Fibroblast of lung (primary cell): ENCODE measurements at regions not wholly inside any gene's neighbourhood (a gene's known extent, or its start where the extent isn't known, plus 50 kb on each side); places are given as distances from the start of the nearest gene placed in this dataset.

Experiments
- DNase-seq, 2 donors: peaks; one replicate each; pipeline versions ENCODE4 v3.0.0 to v3.0.0-alpha.2; 2010; ENCODE audit warnings: low read depth in 2 of 2
- H2AFZ ChIP-seq: 2 replicates; pipeline ENCODE4 v1.5.1; 2012; ENCODE audit warnings: low read length, control low read depth, inconsistent platforms
- H3K27ac ChIP-seq: 2 replicates; pipeline ENCODE4 v1.5.1; 2011; ENCODE audit warnings: low read length, control low read depth; ENCODE audit not compliant: insufficient read depth
- H3K27me3 ChIP-seq: 2 replicates; pipeline ENCODE4 v1.5.1; 2011; ENCODE audit warnings: mild to moderate bottlenecking, low read length; ENCODE audit not compliant: control insufficient read depth, insufficient read depth
- H3K36me3 ChIP-seq: 2 replicates; pipeline ENCODE4 v1.5.1; 2011; ENCODE audit warnings: low read length; ENCODE audit not compliant: control insufficient read depth, insufficient read depth
- H3K4me1 ChIP-seq: 2 replicates; pipeline ENCODE4 v1.5.1; 2011; ENCODE audit warnings: low read length; ENCODE audit not compliant: control insufficient read depth, insufficient read depth; ENCODE audit errors: extremely low read depth
- H3K4me2 ChIP-seq: 2 replicates; pipeline ENCODE4 v1.5.1; 2011; ENCODE audit warnings: low read length, control low read depth; ENCODE audit not compliant: insufficient read depth; ENCODE audit errors: extremely low read depth
- H3K4me3 ChIP-seq, 4 experiments: fragments of 200-600 bp in 1 of 4; sonication (generic) in 1 of 4; replicated peaks in 1 of 4; 2 replicates each; pipeline ENCODE4 v1.5.1; 2011 to 2016; ENCODE audit warnings: low read length in 4 of 4, low read depth in 3 of 4, mild to moderate bottlenecking in 3 of 4, control low read depth in 2 of 4, inconsistent platforms in 1 of 4, mixed read lengths in 1 of 4; ENCODE audit not compliant: insufficient read depth in 1 of 4; ENCODE audit errors: control extremely low read depth in 1 of 4
- H3K79me2 ChIP-seq: 2 replicates; pipeline ENCODE4 v1.5.1; 2012; ENCODE audit warnings: mild to moderate bottlenecking, low read length, inconsistent platforms; ENCODE audit not compliant: control insufficient read depth, insufficient read depth
- H3K9ac ChIP-seq: 2 replicates; pipeline ENCODE4 v1.5.1; 2011; ENCODE audit warnings: mild to moderate bottlenecking, low read length, control low read depth; ENCODE audit not compliant: insufficient read depth
- H3K9me3 ChIP-seq: 2 replicates; pipeline ENCODE4 v1.5.1; 2012; ENCODE audit warnings: low read depth, low read length; ENCODE audit not compliant: control insufficient read depth, insufficient read depth
- H4K20me1 ChIP-seq: 2 replicates; pipeline ENCODE4 v1.5.1; 2011; ENCODE audit warnings: low read length; ENCODE audit not compliant: control insufficient read depth, insufficient read depth; ENCODE audit errors: extremely low read depth
- CTCF ChIP-seq, 2 donors: IDR thresholded peaks in 1 of 2; conservative IDR thresholded peaks in 1 of 2; 1 replicate in 1 of 2; 2 replicates in 1 of 2; pipeline ENCODE4 v1.5.1; 2011 to 2012; ENCODE audit warnings: low read length in 2 of 2, control low read depth in 1 of 2, inconsistent platforms in 1 of 2, low read depth in 1 of 2, mild to moderate bottlenecking in 1 of 2
- EZH2 ChIP-seq: IDR thresholded peaks from 2 replicates; pipeline ENCODE4 v1.5.1; 2012; ENCODE audit warnings: low read length, control low read depth, mild to moderate bottlenecking; ENCODE audit errors: missing control alignments

- Histone ChIP-seq H3K4me3 (no peak overlapping the region), H2AFZ (no peak overlapping the region), H3K27me3 (no peaks in the 10 kb centered on the region), H3K4me1 (no peaks in the 10 kb centered on the region), H3K9ac (no peak overlapping the region), H4K20me1 (no peaks in the 10 kb centered on the region), H3K4me2 (no peak overlapping the region), H3K36me3 (no peaks in the 10 kb centered on the region), H3K27ac (no peak overlapping the region), H3K9me3 (no peaks in the 10 kb centered on the region), H3K79me2 (no peaks in the 10 kb centered on the region)
- TF ChIP-seq EZH2 (no peak), CTCF (conservative IDR thresholded peaks at IDR 0.05 in 1 of 2, IDR thresholded peaks at IDR 0.05 in 1 of 2; ENCODE audit: low read depth in 1 of 2, low read length in 2 of 2) (peak; percentile 16 to 39)
- peak in 1 of 2 donors; percentile 62 for DNase-seq
These were observed 73.4 kb upstream of the EDNRA start for GRCh38 chr4:147407261-147408045.

- Histone ChIP-seq H3K79me2 (no peaks in the 10 kb centered on the region), H3K4me1 (no peaks in the 10 kb centered on the region), H4K20me1 (no peaks in the 10 kb centered on the region), H3K4me3 (no peak overlapping the region), H2AFZ (no peak overlapping the region), H3K36me3 (no peaks in the 10 kb centered on the region), H3K4me2 (no peak overlapping the region), H3K27me3 (no peaks in the 10 kb centered on the region), H3K9me3 (no peaks in the 10 kb centered on the region), H3K27ac (no peak overlapping the region), H3K9ac (no peak overlapping the region)
- no peak for DNase-seq
- TF ChIP-seq CTCF (conservative IDR thresholded peaks at IDR 0.05 in 1 of 2, IDR thresholded peaks at IDR 0.05 in 1 of 2; ENCODE audit: low read depth in 1 of 2, low read length in 2 of 2) = no peak
- no peak for TF ChIP-seq EZH2
These were observed 72.7 kb upstream of the EDNRA start for GRCh38 chr4:147408189-147408588.

GRCh38 chr4:147409350-147409749 lies 71.5 kb upstream of the EDNRA start:
- Histone ChIP-seq H3K9ac (no peak overlapping the region), H3K4me3 (no peak overlapping the region), H4K20me1 (no peaks in the 10 kb centered on the region), H3K36me3 (no peaks in the 10 kb centered on the region), H3K4me2 (no peak overlapping the region), H2AFZ (no peak overlapping the region), H3K4me1 (no peaks in the 10 kb centered on the region), H3K27ac (no peak overlapping the region), H3K79me2 (no peaks in the 10 kb centered on the region), H3K9me3 (no peaks in the 10 kb centered on the region), H3K27me3 (no peaks in the 10 kb centered on the region)
- peak; percentile 19 to 82 for DNase-seq
- TF ChIP-seq EZH2 (no peak), CTCF (conservative IDR thresholded peaks at IDR 0.05 in 1 of 2, IDR thresholded peaks at IDR 0.05 in 1 of 2; ENCODE audit: low read depth in 1 of 2, low read length in 2 of 2) (no peak)
